Dedifferentiated amniotic fluid mesenchymal stem cell (primary cell): ENCODE measurements at regions not wholly inside any gene's neighbourhood (a gene's known extent, or its start where the extent isn't known, plus 50 kb on each side); places are given as distances from the start of the nearest gene placed in this dataset.

Experiments
- DNase-seq: peaks from one replicate; pipeline ENCODE4 v3.0.0-alpha.2; 2016; ENCODE audit errors: extremely low spot score

DNA sequence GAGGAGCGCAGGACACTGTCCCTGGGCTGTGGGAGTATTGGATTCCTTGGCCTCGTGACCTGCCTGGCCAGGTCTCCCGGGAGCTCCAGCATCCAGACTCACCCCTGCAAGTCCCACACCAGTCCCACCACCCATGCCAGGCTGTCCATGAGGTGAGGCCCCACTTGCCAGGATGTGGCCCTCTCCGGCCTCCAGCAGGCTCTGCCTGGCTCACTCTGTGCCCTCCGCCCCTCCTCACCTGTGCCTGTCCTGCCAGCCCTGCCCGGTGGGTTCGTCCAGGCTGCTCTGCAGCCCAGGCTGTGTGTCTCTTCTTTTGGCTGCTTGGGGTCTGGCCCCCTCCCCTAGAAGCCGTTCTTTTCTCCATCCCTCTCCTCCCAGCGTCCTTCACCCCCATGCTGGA is 436.8 kb upstream of the MYT1L start:
- DNase-seq, result no peak

- DNase-seq, result no peak
Measured at GRCh38 chr2:2765839-2766495, 434.9 kb upstream of the MYT1L start.

- DNase-seq, result no peak
Measured at GRCh38 chr2:2765176-2765800, 434.2 kb upstream of the MYT1L start.

- no peak for DNase-seq
Measured at GRCh38 chr2:2764739-2765138, 433.7 kb upstream of the MYT1L start.

DNA sequence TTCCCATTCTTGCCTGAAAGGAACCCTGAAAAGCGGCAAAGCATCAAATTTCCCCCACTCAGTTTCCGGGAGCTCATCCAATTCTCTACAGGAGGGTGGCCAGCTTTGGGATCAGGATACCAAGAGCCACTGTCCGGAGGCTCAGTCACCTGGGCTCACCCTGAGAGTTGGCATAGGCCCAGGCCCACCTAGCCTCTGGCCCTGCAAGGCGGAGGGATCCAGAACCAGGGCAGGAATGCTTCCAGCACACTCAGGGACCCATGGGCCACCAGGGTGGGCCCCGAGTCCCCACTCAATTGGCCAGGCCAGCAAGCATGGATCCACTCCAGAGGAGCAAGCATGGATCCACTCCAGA is 432.9 kb upstream of the MYT1L start:
- DNase-seq, result no peak

GRCh38 chr2:2763351-2764000 is 432.4 kb upstream of the MYT1L start:
- DNase-seq, result no peak

DNA sequence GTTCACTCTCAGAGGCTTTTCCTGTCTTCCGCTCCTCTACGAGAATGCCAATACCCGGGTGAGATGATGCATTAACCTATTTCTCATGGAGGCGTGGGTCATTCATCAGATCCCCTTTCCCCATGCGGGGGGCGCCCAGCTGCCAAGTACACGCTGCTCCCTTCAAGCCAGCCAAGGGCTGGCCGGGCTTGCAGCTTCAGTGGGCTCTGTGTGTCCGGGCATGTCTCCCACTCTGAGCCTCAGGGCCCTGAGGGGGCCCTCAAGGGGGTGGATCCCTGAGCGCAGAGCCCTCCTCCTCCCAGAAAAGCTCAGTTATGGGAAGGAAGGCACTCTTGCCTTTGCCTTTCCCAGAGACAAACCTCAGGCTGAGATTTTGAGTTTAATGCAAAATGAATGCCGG is 431.8 kb upstream of the MYT1L start:
- DNase-seq, result no peak

DNA sequence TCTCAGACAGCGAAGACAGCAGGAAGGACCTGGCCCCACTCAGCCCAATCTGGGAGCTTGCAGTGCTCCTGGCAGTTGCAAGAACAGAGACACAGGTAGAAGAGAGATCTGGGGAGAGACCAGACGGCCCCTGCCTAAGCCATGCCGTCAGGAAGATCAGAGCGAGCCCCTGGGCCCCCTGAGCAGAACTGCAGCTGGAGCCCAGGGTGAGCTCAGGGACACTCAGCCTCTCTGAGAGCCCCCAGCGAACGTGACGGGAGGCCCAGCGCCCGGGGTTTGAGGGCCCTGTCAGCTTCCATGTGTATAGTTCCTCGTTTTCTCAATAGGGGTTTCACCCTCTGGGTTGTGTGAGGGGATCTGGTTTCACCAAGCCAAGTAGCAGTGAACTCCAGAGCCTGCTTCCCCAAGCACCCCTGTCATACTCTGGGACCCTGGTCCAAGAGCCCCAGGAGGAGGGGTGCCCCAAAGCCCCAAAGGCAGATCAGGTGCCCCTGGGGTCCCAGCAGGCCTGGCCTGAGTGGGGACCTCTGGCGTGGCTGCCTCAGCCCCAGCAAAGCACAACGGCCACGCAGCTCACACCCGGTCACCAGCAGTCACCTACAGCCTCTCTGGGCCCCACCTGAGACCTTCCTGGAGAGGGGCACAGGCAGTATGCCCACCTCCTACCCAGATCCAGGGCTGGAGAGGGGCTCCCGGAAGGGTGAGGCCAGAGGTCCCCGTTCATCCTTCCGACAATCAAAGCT is 431.3 kb upstream of the MYT1L start:
- no peak for DNase-seq

DNA sequence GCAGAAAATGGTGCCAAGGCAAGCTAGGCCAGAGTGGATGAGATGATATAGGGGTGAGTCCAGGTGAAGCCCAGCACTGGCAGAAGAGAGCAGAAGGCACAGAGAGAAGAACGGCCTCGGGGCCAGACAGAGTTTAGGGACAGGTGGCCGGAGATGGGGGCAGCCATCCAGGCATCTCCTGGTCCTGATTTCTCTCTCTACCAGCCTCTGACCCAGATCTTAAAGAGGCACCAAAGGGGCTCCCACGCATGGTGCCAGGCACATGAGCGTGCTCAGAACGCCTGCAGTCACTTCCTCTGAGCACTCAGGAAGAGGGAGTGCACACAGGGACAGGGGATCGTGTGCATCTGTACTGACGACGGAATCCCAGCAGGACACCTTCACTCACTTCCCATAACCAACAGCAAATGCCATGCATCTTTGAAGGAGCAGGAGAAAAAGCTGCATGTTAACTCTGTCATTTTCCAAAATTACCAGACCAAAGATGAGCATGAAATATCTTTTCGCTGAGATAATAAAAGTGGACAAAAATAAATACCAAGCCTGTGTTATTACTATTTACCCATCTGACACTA is 427.8 kb upstream of the MYT1L start:
- no peak for DNase-seq

GRCh38 chr2:2757764-2758163 is 426.7 kb upstream of the MYT1L start:
- no peak for DNase-seq

DNA sequence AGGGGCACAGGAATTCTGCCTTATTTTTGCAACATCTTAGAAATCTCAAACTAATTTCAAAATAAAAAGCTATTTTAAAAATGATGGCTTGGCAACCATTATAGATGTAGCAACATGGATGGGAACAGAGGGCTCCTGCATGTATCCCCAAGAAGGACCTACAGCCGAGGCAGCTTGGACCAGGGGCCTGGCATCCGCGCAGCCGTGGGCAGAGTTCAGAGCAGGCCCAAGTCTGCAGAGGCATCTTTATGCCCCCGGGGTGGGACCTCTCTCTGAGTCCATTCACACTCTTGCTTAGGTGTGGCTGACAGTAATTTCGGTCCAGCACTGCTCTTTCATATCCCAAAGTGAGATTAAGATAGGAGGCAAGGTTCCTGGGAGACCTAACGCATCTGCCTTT is 425.8 kb upstream of the MYT1L start:
- DNase-seq, result no peak

GRCh38 chr2:2755990-2756389 is 424.9 kb upstream of the MYT1L start:
- no peak for DNase-seq

DNA sequence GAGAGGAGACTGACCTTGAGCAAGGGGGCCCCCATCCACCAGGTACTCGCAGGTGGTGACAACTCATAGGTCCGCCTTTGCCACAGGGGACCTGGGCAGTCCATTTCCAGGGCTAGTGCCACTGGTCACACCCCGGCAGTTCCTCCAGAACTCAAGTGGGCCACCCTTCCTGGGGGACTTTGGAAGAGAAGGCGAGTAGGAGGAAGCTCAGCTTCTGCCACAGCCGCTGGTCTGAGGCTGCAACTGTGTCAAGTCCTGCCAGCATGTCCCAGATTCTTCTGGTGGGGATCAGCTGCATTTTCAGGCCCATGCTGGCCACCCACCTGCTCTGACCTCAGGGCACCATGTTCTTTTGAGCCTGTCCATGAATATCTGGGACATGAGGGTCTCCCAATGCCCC is 423.9 kb upstream of the MYT1L start:
- DNase-seq, result no peak

DNA sequence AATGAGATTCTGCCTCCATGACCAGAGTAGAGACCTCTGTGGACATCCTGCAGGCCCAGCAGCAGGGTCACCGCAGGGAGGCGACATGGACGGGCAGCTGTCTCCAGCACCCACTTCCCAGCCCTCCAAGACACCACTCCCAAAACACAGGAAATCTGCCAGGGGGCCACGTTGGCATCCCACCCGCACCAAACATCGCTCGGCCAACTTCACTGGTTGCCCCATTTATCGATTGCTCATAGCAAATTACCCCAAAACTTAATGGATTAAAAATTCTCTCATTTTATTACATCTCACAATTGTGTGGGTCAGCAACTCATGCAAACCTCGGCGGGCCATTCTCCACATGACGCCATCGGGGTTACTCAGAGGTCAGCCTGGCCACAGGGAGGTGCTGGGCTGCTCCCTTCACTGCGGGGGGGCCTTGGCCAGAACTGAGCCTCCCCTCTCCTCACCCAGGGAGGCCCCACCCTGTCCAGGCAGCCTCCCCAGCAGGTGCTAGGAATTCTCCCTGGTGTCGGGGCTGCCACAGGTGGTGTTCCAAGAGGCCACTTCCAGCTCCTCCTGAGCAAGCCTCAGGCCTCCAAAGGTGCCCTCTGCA is 420.7 kb upstream of the MYT1L start:
- DNase-seq, result no peak

DNA sequence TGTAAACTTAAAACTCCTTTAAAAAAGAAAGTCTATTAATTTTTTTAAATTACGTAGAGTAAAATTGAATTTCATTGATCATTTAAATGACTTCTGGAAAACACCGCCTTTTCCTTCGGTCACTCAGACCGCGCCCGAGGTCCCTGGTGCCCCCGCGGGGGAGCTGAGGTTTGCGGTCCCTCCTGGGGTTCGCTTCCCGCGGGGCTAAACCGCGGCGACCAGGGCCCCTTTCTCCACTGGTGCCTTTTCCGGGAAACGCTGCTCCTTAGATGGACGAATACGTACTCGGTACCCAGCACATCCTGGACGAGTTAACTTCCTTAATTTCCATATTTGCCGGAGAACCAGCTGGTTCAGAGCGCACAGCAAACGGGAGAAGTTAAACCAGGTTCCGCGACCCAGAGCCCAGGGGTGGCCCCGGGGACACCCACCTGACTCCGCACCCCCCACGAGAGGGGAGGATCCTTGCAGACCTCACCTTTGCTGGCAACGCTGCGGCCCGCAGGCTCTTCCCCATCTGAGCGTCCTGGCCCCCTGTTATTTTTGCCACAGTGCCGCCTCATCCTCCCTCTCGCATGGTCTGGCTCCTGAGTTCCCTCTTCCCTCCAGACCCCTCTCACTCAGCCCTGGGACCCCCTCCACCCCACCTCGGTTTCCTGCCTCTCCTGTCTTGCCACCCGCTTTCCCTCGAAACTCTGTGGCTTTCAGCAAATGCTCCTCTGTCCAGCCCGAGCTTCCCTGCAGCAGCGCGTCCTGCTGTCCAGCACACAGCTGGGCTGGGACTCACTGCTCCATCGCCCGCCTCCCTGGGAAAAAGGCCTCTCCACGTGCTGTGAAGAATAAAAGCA is 420.0 kb upstream of the MYT1L start:
- no peak for DNase-seq

DNA sequence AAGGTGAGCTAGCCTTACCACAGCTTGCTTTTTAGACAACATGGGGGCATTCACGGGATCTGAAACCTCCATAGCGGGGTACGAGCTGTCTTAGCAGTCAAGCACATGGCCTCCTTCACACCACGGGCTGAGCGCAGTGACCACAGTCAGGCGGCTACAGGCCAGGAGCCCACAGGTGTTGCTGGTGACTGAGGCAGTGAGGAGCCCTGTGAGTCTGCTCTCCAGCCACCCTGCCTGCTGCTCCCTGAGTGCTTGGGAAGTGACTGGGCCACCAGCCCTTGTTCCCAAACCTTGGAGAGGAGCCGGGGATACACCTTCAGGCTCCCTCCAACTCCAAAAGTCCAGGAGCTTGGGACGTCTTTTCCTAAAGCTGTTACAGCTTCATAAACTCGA is 418.1 kb upstream of the MYT1L start:
- DNase-seq, result no peak

GRCh38 chr2:2748399-2749205 is 417.5 kb upstream of the MYT1L start:
- no peak for DNase-seq

DNA sequence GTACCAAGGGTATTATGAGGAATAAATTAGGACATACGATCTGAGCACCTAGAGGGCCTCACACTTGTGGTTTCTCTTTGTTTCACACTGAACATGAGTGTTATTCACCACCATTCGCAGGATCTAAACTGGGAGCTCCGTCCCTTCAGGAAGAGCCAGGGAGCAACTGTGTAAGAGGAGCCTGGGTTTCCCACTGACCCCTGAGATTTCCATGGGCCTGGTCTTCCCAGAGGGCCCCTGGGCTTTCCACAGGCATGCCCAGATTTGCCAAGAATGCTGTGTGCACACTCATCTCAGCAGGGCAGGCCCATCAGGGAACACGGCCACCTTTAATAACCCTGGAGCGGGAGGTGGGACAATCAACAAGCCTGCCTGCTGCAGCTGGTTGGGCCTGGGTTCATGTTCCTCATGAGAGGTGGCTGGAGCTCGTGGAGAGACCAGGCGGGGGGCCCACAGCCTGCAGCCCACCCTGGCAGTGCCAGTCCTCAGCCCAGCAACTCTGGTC is 416.8 kb upstream of the MYT1L start:
- no peak for DNase-seq

GRCh38 chr2:2746731-2747130 is 415.7 kb upstream of the MYT1L start:
- DNase-seq, result no peak
